GM23248 (cell line): ENCODE measurements at regions not wholly inside any gene's neighbourhood (a gene's known extent, or its start where the extent isn't known, plus 50 kb on each side); places are given as distances from the start of the nearest gene placed in this dataset.

ENCODE experiments used
- DNase-seq: peaks from one replicate; pipeline ENCODE4 v3.0.0-alpha.2; 2015
- H2AFZ ChIP-seq: fragments of 200-600 bp; sonication (generic); 2 replicates; pipeline ENCODE4 v1.6.1; 2016; ENCODE audit warnings: antibody characterized with exemption
- H3F3A ChIP-seq: fragments of 200-600 bp; sonication (generic); 2 replicates; pipeline ENCODE4 v1.6.1; 2016; ENCODE audit warnings: mild to moderate bottlenecking, antibody characterized with exemption, mixed run types; ENCODE audit not compliant: insufficient read depth
- H3K27ac ChIP-seq: fragments of 200-600 bp; sonication (generic); 2 replicates; pipeline ENCODE4 v1.5.1; 2016; ENCODE audit warnings: mild to moderate bottlenecking
- H3K27me3 ChIP-seq: fragments of 200-600 bp; sonication (generic); replicated peaks from 2 replicates; pipeline ENCODE4 v1.6.1; 2016; ENCODE audit warnings: mild to moderate bottlenecking; ENCODE audit not compliant: insufficient read depth
- H3K36me3 ChIP-seq: fragments of 200-600 bp; sonication (generic); 2 replicates; pipeline ENCODE4 v1.6.1; 2016; ENCODE audit warnings: low read depth, mild to moderate bottlenecking
- H3K4me1 ChIP-seq: fragments of 200-600 bp; sonication (generic); 2 replicates; pipeline ENCODE4 v1.6.1; 2016; ENCODE audit warnings: mild to moderate bottlenecking; ENCODE audit not compliant: insufficient read depth
- H3K4me2 ChIP-seq: fragments of 200-600 bp; sonication (generic); one replicate; pipeline ENCODE4 v1.6.1; 2016; ENCODE audit warnings: mild to moderate bottlenecking; ENCODE audit not compliant: unreplicated experiment
- H3K4me3 ChIP-seq: fragments of 200-600 bp; sonication (generic); 2 replicates; pipeline ENCODE4 v1.5.1; 2016; ENCODE audit warnings: mild to moderate bottlenecking
- H3K79me2 ChIP-seq: fragments of 200-600 bp; sonication (generic); 2 replicates; pipeline ENCODE4 v1.6.1; 2016; ENCODE audit warnings: mild to moderate bottlenecking; ENCODE audit not compliant: insufficient read depth
- H3K9ac ChIP-seq: fragments of 200-600 bp; sonication (generic); 2 replicates; pipeline ENCODE4 v1.6.1; 2016; ENCODE audit warnings: mild to moderate bottlenecking
- H3K9me2 ChIP-seq: fragments of 200-600 bp; sonication (generic); 2 replicates; pipeline ENCODE4 v1.6.1; 2016; ENCODE audit warnings: mixed run types, mild to moderate bottlenecking, moderate library complexity; ENCODE audit not compliant: insufficient read depth
- H3K9me3 ChIP-seq: fragments of 200-600 bp; sonication (generic); one replicate; pipeline ENCODE4 v1.6.1; 2017; ENCODE audit warnings: low read depth
- H4K20me1 ChIP-seq: fragments of 200-600 bp; sonication (generic); 2 replicates; pipeline ENCODE4 v1.6.0; 2016; ENCODE audit not compliant: insufficient read depth
- EZH2 ChIP-seq: fragments of 200-600 bp; sonication (generic); IDR thresholded peaks from 2 replicates; pipeline ENCODE4 v1.6.1; 2018; ENCODE audit warnings: antibody characterized with exemption, mild to moderate bottlenecking; ENCODE audit not compliant: insufficient read depth, poor library complexity, severe bottlenecking
- EZH2phosphoT487 ChIP-seq: fragments of 200-600 bp; sonication (generic); IDR thresholded peaks from 2 replicates; pipeline ENCODE4 v1.6.1; 2018; ENCODE audit warnings: antibody characterized with exemption, moderate library complexity, mild to moderate bottlenecking, low read depth; ENCODE audit not compliant: insufficient read depth
- WGBS, 2 experiments: methylation state at CpG; one replicate each; pipeline ENCODE4 v1.1.6; 2015 to 2017; ENCODE audit warnings: low lambda C conversion rate in 2 of 2, low coverage in 1 of 2; ENCODE audit errors: missing lambda C conversion rate in 2 of 2; 5-methylcytosine and 5-hydroxymethylcytosine counted together
- in situ Hi-C: fragments of 300-500 bp; cut with MboI; formaldehyde crosslinking; loops from 2 replicates; pipeline ENCODE4 v1.15.0; 2020

GRCh38 chr12:71032933-71033332, 112.4 kb upstream of the PTPRR start:
- no peaks in the 10 kb centered on the region for H3K27me3 ChIP-seq
- H3K4me2 ChIP-seq, result no peak overlapping the region
- no peak overlapping the region for H3K9ac ChIP-seq
- H3K27ac ChIP-seq, result no peak overlapping the region
- H3K9me3 ChIP-seq, result no peaks in the 10 kb centered on the region
- no peaks in the 10 kb centered on the region for H4K20me1 ChIP-seq
- H3K4me1 ChIP-seq, result no peaks in the 10 kb centered on the region
- in situ Hi-C loops, result no loop called here
- H2AFZ ChIP-seq, result no peak overlapping the region
- no peak overlapping the region for H3K4me3 ChIP-seq
- no peaks in the 10 kb centered on the region for H3F3A ChIP-seq
- H3K36me3 ChIP-seq, result no peaks in the 10 kb centered on the region
- no peaks in the 10 kb centered on the region for H3K9me2 ChIP-seq
- WGBS, 2 experiments, result 43 to 52% methylated on average over 4 of the region's 4 CpGs
- TF ChIP-seq EZH2, result no peak
- TF ChIP-seq EZH2phosphoT487, result no peak
- no peaks in the 10 kb centered on the region for H3K79me2 ChIP-seq
- DNase-seq, result no peak

GRCh38 chr12:71029302-71029701, 108.8 kb upstream of the PTPRR start:
- Histone ChIP-seq H4K20me1 (no peaks in the 10 kb centered on the region), H3K79me2 (no peaks in the 10 kb centered on the region), H3K4me2 (no peak overlapping the region), H3K4me3 (no peak overlapping the region), H3K36me3 (no peaks in the 10 kb centered on the region), H3F3A (no peaks in the 10 kb centered on the region), H3K9ac (no peak overlapping the region), H3K9me2 (no peaks in the 10 kb centered on the region), H3K27me3 (no peaks in the 10 kb centered on the region), H3K9me3 (no peaks in the 10 kb centered on the region), H3K4me1 (no peaks in the 10 kb centered on the region), H3K27ac (no peak overlapping the region), H2AFZ (no peak overlapping the region)
- DNase-seq, result no peak
- WGBS, 2 experiments, result 50% methylated on average over 3 of the region's 3 CpGs
- in situ Hi-C loops, result no loop called here
- TF ChIP-seq EZH2 (no peak), EZH2phosphoT487 (no peak)

GRCh38 chr12:71027856-71028255, 107.3 kb upstream of the PTPRR start:
- Histone ChIP-seq H3K27me3 (no peaks in the 10 kb centered on the region), H3K9me2 (no peaks in the 10 kb centered on the region), H2AFZ (no peak overlapping the region), H3K36me3 (no peaks in the 10 kb centered on the region), H4K20me1 (no peaks in the 10 kb centered on the region), H3K27ac (no peak overlapping the region), H3K4me3 (no peak overlapping the region), H3K4me1 (no peaks in the 10 kb centered on the region), H3K4me2 (no peak overlapping the region), H3K9ac (no peak overlapping the region), H3K9me3 (no peaks in the 10 kb centered on the region), H3F3A (no peaks in the 10 kb centered on the region), H3K79me2 (no peaks in the 10 kb centered on the region)
- no peak for TF ChIP-seq EZH2phosphoT487
- no peak for TF ChIP-seq EZH2
- DNase-seq, result no peak
- WGBS, 2 experiments, result 47 to 54% methylated on average over 7 of the region's 7 CpGs
- in situ Hi-C loops, result no loop called here

- Histone ChIP-seq H3K9me2 (no peaks in the 10 kb centered on the region), H3K4me1 (no peaks in the 10 kb centered on the region), H3K27ac (no peak overlapping the region), H3K27me3 (no peaks in the 10 kb centered on the region), H3F3A (no peaks in the 10 kb centered on the region), H3K9ac (no peak overlapping the region), H3K4me2 (no peak overlapping the region), H3K79me2 (no peaks in the 10 kb centered on the region), H2AFZ (no peak overlapping the region), H4K20me1 (no peaks in the 10 kb centered on the region), H3K36me3 (no peaks in the 10 kb centered on the region), H3K9me3 (no peaks in the 10 kb centered on the region), H3K4me3 (no peak overlapping the region)
- in situ Hi-C loops, result no loop called here
- DNase-seq, result no peak
- TF ChIP-seq EZH2phosphoT487, result no peak
- no peak for TF ChIP-seq EZH2
- 48 to 56% methylated on average over 2 of the region's 2 CpGs for WGBS, 2 experiments
Observed at GRCh38 chr12:71024827-71025226, 104.3 kb upstream of the PTPRR start.

- no peak for DNase-seq
- H2AFZ ChIP-seq, result no peak overlapping the region
- WGBS, 2 experiments, result 69 to 85% methylated on average over 5 of the region's 5 CpGs
- in situ Hi-C loops, result no loop called here
- no peaks in the 10 kb centered on the region for H3K9me2 ChIP-seq
- no peaks in the 10 kb centered on the region for H3K27me3 ChIP-seq
- H3K36me3 ChIP-seq, result no peaks in the 10 kb centered on the region
- H3K79me2 ChIP-seq, result no peaks in the 10 kb centered on the region
- TF ChIP-seq EZH2 (no peak), EZH2phosphoT487 (no peak)
- no peak overlapping the region for H3K27ac ChIP-seq
- no peaks in the 10 kb centered on the region for H3K9me3 ChIP-seq
- no peaks in the 10 kb centered on the region for H3F3A ChIP-seq
- no peaks in the 10 kb centered on the region for H3K4me1 ChIP-seq
- H3K4me2 ChIP-seq, result no peak overlapping the region
- H4K20me1 ChIP-seq, result no peaks in the 10 kb centered on the region
- H3K4me3 ChIP-seq, result no peak overlapping the region
- H3K9ac ChIP-seq, result no peak overlapping the region
Observed at GRCh38 chr12:71024281-71024680, 103.7 kb upstream of the PTPRR start.
